ENCODE measurements at regions not wholly inside any gene's neighbourhood (a gene's known extent, or its start where the extent isn't known, plus 50 kb on each side); places are given as distances from the start of the nearest gene placed in this dataset.

DNA sequence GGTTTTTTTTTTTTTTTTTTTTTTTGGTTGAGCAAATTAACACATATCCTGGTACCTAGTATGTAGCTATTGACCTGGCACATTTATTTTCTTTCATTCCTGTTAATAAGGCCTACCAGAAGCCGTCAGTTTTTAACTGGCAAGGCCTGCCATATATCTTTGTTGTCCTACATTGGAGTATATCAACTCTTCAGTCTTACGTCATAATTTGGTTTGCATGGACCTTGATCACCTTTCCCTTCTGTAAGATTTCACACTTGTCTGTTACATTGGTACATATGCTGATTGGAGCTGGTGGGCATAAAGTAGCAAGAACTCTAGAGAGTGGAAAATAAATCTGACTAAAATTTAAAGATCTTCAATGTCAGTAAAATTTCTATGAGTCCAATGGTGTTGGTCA, 1658.0 kb downstream of the C4orf33 start:
- TF ChIP-seq POLR2AphosphoS5 (IDR thresholded peaks at IDR 0.05) (no peak), POLR2A (IDR thresholded peaks at IDR 0.05) (no peak)
- TF ChIP-seq, protein P1, sequence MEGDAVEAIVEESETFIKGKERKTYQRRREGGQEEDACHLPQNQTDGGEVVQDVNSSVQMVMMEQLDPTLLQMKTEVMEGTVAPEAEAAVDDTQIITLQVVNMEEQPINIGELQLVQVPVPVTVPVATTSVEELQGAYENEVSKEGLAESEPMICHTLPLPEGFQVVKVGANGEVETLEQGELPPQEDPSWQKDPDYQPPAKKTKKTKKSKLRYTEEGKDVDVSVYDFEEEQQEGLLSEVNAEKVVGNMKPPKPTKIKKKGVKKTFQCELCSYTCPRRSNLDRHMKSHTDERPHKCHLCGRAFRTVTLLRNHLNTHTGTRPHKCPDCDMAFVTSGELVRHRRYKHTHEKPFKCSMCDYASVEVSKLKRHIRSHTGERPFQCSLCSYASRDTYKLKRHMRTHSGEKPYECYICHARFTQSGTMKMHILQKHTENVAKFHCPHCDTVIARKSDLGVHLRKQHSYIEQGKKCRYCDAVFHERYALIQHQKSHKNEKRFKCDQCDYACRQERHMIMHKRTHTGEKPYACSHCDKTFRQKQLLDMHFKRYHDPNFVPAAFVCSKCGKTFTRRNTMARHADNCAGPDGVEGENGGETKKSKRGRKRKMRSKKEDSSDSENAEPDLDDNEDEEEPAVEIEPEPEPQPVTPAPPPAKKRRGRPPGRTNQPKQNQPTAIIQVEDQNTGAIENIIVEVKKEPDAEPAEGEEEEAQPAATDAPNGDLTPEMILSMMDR (IDR thresholded peaks at IDR 0.05) = no peak
